MCF 10A (cell line): ENCODE measurements at regions not wholly inside any gene's neighbourhood (a gene's known extent, or its start where the extent isn't known, plus 50 kb on each side); places are given as distances from the start of the nearest gene placed in this dataset.
A peak's percentile ranks its signal among the peaks of the same experiment; 100 is the strongest.
"Not testable (repeated sequence)": the region's sequence is repeated elsewhere in the genome, so short reads cannot be mapped to it uniquely, and the experiment has no call there.

Source experiments
- BruUV-seq: library from RNA; stranded (reverse); fragments of 400-500 nt; replicated peaks from 2 replicates; lab custom pipeline; 2021; lab: Mats Ljungman, UMichigan
- CTCF ChIA-PET: fragments of 300-600 bp; sonication (Branson Sonifier 250); formaldehyde crosslinking; extraction: SDS; loops from one replicate; lab custom pipeline; 2021; ENCODE audit warnings: antibody characterized with exemption, inconsistent platforms; lab: Yijun Ruan, JAX
- POLR2A ChIA-PET: fragments of 300-600, 350-650 bp; sonication (Branson Sonifier 250); formaldehyde crosslinking; extraction: SDS; loops from one replicate; lab custom pipeline; 2020; ENCODE audit warnings: antibody characterized with exemption, inconsistent platforms; lab: Yijun Ruan, JAX
- DNase-seq: peaks from one replicate; pipeline ENCODE4 v3.0.0-alpha.2; 2018; ENCODE audit not compliant: unreplicated experiment
- H3K27ac Mint-ChIP-seq: one replicate; pipeline ENCODE4 v1.8.0; 2022; ENCODE audit warnings: mild to moderate bottlenecking, low read depth, mixed read lengths; ENCODE audit not compliant: unreplicated experiment
- H3K27me3 Mint-ChIP-seq: one replicate; pipeline ENCODE4 v1.8.0; 2022; ENCODE audit warnings: mixed read lengths; ENCODE audit not compliant: insufficient read depth, unreplicated experiment
- H3K36me3 Mint-ChIP-seq: one replicate; pipeline ENCODE4 v1.8.0; 2022; ENCODE audit warnings: mild to moderate bottlenecking, moderate library complexity, mixed read lengths; ENCODE audit not compliant: insufficient read depth, unreplicated experiment
- H3K4me1 Mint-ChIP-seq: one replicate; pipeline ENCODE4 v1.8.0; 2022; ENCODE audit warnings: mixed read lengths; ENCODE audit not compliant: insufficient read depth, unreplicated experiment
- H3K4me3 Mint-ChIP-seq: one replicate; pipeline ENCODE4 v1.8.0; 2022; ENCODE audit warnings: mild to moderate bottlenecking, moderate library complexity, mixed read lengths; ENCODE audit not compliant: unreplicated experiment
- H3K9me3 Mint-ChIP-seq: one replicate; pipeline ENCODE4 v1.8.0; 2022; ENCODE audit warnings: mixed read lengths; ENCODE audit not compliant: unreplicated experiment
- CTCF ChIP-seq: fragments of 200-600 bp; IDR thresholded peaks from one replicate; pipeline ENCODE4 v1.8.0; 2022; ENCODE audit warnings: antibody characterized with exemption, mild to moderate bottlenecking; ENCODE audit not compliant: unreplicated experiment
- intact Hi-C: fragments of 100-400 bp; cut with micrococcal nuclease; formaldehyde crosslinking; loops from 2 replicates; pipeline ENCODE4 v1.14.1; 2022

GRCh38 chr7:27442455-27442854 is 199.9 kb downstream of the EVX1 start:
- Mint-ChIP-seq H3K27me3 (no peaks in the 10 kb centered on the region), H3K4me3 (no peak overlapping the region), H3K4me1 (peaks cover 12% of the 10 kb centered on the region), H3K9me3 (no peaks in the 10 kb centered on the region), H3K36me3 (no peaks in the 10 kb centered on the region), H3K27ac (no peak overlapping the region)
- ChIA-PET POLR2A (no interaction called here), CTCF (no interaction called here)
- peak; percentile 93 for DNase-seq
- no peak for TF ChIP-seq CTCF
- BruUV-seq = no TSS peak
- intact Hi-C loops = no loop called here

- H3K27ac Mint-ChIP-seq, BruUV-seq, DNase-seq, H3K4me1 Mint-ChIP-seq, POLR2A ChIA-PET, CTCF ChIA-PET, H3K9me3 Mint-ChIP-seq, intact Hi-C loops, H3K4me3 Mint-ChIP-seq, H3K36me3 Mint-ChIP-seq: not testable (repeated sequence)
- H3K27me3 Mint-ChIP-seq = peaks cover 25% of the 10 kb centered on the region
Measured at GRCh38 chr7:27449046-27449445, 206.4 kb downstream of the EVX1 start.

- Mint-ChIP-seq H3K9me3 (no peaks in the 10 kb centered on the region), H3K36me3 (no peaks in the 10 kb centered on the region), H3K27ac (no peak overlapping the region), H3K4me3 (no peak overlapping the region), H3K27me3 (peaks cover 31% of the 10 kb centered on the region), H3K4me1 (no peaks in the 10 kb centered on the region)
- POLR2A ChIA-PET = no interaction called here
- no peak for TF ChIP-seq CTCF
- intact Hi-C loops = no loop called here
- BruUV-seq = no TSS peak
- no peak for DNase-seq
- CTCF ChIA-PET = interaction anchor here (0.5 to 0.7 kb wide), 3 partner anchors 141 to 311 kb away, joined by 3 to 4 read pairs (median 3); no protein-coding TSS in a partner anchor
Measured at GRCh38 chr7:27453702-27454405, 208.8 kb downstream of the HIBADH start.

GRCh38 chr7:27457120-27457519 is 205.6 kb downstream of the HIBADH start:
- H3K4me3 Mint-ChIP-seq, H3K27ac Mint-ChIP-seq, H3K36me3 Mint-ChIP-seq, BruUV-seq, H3K9me3 Mint-ChIP-seq, POLR2A ChIA-PET, intact Hi-C loops, DNase-seq, CTCF ChIA-PET, H3K4me1 Mint-ChIP-seq: not testable (repeated sequence)
- peaks cover 23% of the 10 kb centered on the region for H3K27me3 Mint-ChIP-seq

GRCh38 chr7:27457603-27458565 is 204.8 kb downstream of the HIBADH start:
- intact Hi-C loops, H3K4me1 Mint-ChIP-seq, POLR2A ChIA-PET, H3K9me3 Mint-ChIP-seq, H3K27ac Mint-ChIP-seq, H3K4me3 Mint-ChIP-seq, CTCF ChIA-PET, BruUV-seq, DNase-seq, H3K36me3 Mint-ChIP-seq: not testable (repeated sequence)
- peaks cover 18% of the 10 kb centered on the region for H3K27me3 Mint-ChIP-seq
